ENCODE measurements at regions not wholly inside any gene's neighbourhood (a gene's known extent, or its start where the extent isn't known, plus 50 kb on each side); places are given as distances from the start of the nearest gene placed in this dataset.
"Not testable (repeated sequence)": the region's sequence is repeated elsewhere in the genome, so short reads cannot be mapped to it uniquely, and the experiment has no call there.

GRCh38 chr12:91766454-91766853, 379.2 kb downstream of the BTG1 start:
- Mint-ChIP-seq H3K36me3 (ENCODE audit: low read depth) (no peaks in the 10 kb centered on the region), H3K9me3 (peaks cover 4% of the 10 kb centered on the region), H3K27ac (no peak overlapping the region), H3K27me3 (no peaks in the 10 kb centered on the region), H3K4me3 (no peak overlapping the region), H3K4me1 (no peaks in the 10 kb centered on the region)
- DNase-seq, result no peak
- ChIA-PET CTCF (no interaction called here), POLR2A (no interaction called here)

DNA sequence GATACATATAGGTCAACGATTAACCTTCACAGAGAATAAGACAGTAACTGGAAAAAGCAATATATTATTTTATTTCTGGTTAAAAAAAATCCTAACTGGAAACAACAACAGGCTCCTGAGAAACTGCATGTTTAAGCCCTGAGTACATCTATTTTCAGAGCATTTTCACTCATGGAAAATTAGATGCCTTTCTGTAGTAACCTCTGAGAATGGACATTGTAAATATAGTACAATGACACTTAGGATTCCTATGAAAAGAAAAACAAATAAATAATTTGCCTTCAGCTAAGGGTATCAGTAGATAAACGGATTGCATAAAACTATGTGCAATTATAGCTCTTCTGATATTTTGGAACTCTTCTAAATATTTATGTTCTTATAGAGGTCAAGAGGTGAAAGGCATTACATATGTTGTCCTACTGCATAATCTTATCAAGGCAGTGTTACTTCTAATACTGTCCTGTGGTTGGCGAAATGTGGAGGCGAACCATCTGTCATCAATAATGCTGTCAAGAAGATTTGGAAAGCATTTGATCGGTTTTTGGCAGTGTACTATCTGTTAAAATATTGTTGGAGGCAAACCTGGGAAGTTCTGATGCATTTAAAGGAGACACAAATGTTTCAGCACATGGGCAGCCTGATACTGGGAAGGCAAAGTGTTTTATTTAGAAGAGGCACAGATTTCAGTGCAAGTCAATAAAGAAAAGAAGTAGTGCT, 381.8 kb downstream of the BTG1 start:
- no peak overlapping the region for H3K27ac Mint-ChIP-seq
- no peaks in the 10 kb centered on the region for H3K4me1 Mint-ChIP-seq
- CTCF ChIA-PET, result no interaction called here
- no peaks in the 10 kb centered on the region for H3K27me3 Mint-ChIP-seq
- no peak for DNase-seq
- POLR2A ChIA-PET, result no interaction called here
- no peaks in the 10 kb centered on the region for H3K36me3 Mint-ChIP-seq (ENCODE audit: low read depth)
- H3K9me3 Mint-ChIP-seq, result peaks cover 6% of the 10 kb centered on the region
- H3K4me3 Mint-ChIP-seq, result no peak overlapping the region

DNA sequence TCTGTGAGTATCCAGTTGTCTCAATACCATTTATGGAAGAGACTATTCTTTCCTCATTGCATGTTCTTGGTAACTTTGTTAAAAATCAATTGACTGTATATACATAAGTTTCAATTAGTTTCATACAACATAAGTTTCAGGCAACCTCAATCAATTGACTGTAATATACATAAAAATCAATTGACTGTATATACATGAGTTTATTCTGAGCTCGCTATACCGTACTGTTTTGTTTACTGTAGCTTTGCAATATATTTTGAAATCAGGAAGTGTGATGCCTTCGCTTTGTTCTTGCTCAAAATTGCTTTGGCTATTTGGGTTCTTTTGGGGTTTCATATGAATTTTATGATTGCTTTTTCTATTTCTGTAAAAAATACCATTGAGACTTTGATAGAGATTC, 392.0 kb downstream of the BTG1 start:
- ChIA-PET POLR2A (no interaction called here), CTCF (interaction anchor here (1.1 kb wide), 1 partner anchor 83 kb away, joined by 3 read pairs; no protein-coding TSS in a partner anchor)
- Mint-ChIP-seq H3K27me3 (no peaks in the 10 kb centered on the region), H3K4me3 (no peak overlapping the region), H3K4me1 (peaks cover 8% of the 10 kb centered on the region), H3K9me3 (peaks cover 11% of the 10 kb centered on the region), H3K27ac (no peak overlapping the region), H3K36me3 (ENCODE audit: low read depth) (peaks cover 5% of the 10 kb centered on the region)
- DNase-seq, result no peak

DNA sequence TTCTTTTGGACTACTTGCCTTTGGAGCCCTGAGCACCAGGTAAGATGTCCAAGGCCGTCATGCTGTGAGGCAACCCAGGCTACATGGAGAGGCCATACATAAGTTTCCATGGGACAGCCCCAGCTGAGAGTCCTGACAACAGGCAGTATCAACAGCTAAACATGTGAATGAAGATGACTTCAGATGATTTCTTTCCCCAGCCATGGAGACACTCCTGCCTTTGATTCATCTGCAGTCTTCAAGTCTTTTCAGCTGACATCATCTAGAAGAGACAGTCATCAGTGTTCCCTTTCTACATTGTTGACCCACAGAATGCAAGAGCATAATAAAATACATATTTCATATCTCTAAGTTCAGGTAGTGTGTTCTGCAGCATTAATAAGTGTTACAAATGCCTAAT, 398.7 kb downstream of the BTG1 start:
- CTCF ChIA-PET, result no interaction called here
- no peak overlapping the region for H3K4me3 Mint-ChIP-seq
- H3K9me3 Mint-ChIP-seq, result peaks cover 2% of the 10 kb centered on the region
- no peaks in the 10 kb centered on the region for H3K4me1 Mint-ChIP-seq
- no peaks in the 10 kb centered on the region for H3K27me3 Mint-ChIP-seq
- POLR2A ChIA-PET, result no interaction called here
- no peaks in the 10 kb centered on the region for H3K36me3 Mint-ChIP-seq (ENCODE audit: low read depth)
- no peak for DNase-seq
- no peak overlapping the region for H3K27ac Mint-ChIP-seq

DNA sequence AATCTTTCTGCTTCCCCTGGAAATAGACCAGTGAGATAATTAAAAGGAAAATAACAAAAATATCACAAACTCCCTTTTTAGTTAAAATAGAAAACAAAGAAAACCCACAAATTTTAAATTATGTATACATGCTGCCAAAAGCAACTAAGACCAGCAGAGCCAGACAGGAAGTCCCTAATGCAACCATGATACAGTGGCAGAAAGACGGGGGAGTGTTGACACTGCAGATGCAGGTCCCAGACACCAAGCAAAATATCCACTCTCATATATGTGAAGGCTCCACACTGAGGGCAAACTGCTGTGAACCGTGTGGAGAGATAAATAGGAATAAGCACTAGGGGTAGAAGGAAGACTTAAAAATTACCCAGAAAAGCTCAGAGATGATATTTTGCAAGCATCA, 401.0 kb downstream of the BTG1 start:
- no peak overlapping the region for H3K4me3 Mint-ChIP-seq
- no peaks in the 10 kb centered on the region for H3K4me1 Mint-ChIP-seq
- ChIA-PET CTCF (no interaction called here), POLR2A (no interaction called here)
- DNase-seq, result no peak
- H3K9me3 Mint-ChIP-seq, result peaks cover 2% of the 10 kb centered on the region
- no peak overlapping the region for H3K27ac Mint-ChIP-seq
- H3K36me3 Mint-ChIP-seq (ENCODE audit: low read depth), result peaks cover 4% of the 10 kb centered on the region
- H3K27me3 Mint-ChIP-seq, result no peaks in the 10 kb centered on the region

DNA sequence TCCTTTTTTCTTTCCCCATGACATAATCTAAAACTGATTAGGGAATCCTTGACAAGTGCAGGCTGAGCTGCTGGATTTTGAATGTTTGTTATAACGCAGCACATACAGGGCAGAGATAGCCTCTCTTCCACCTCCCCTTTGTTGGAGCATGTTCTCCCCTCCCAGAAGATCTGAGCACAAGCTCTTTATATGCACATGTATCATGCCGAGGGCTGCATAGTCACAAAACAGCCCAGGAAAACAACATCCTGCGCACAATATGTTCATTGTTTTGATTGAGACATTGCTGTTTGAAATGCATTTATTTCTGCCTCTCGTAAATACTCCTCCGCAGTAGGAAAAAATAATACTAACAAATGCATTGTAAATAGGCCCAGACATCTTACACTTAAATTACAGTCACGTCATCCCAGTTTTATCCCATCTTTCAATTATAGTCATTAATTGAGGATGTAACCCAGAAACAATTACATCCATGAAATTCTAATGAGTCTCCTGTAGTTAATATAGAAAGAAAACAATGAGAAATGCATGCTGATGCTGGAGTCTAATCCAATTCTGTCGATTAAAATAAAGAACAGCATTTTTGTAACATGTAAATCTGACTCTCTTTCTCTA, 401.8 kb downstream of the BTG1 start:
- Mint-ChIP-seq H3K9me3 (peaks cover 2% of the 10 kb centered on the region), H3K27ac (no peak overlapping the region), H3K27me3 (no peaks in the 10 kb centered on the region), H3K4me1 (no peaks in the 10 kb centered on the region), H3K4me3 (no peak overlapping the region), H3K36me3 (ENCODE audit: low read depth) (peaks cover 4% of the 10 kb centered on the region)
- ChIA-PET CTCF (no interaction called here), POLR2A (interaction anchor here (0.6 kb wide), 1 partner anchor 35 kb away, joined by 5 read pairs; no protein-coding TSS in a partner anchor)
- no peak for DNase-seq

GRCh38 chr12:91743280-91743679, 402.4 kb downstream of the BTG1 start:
- POLR2A ChIA-PET, result interaction anchor here (0.6 kb wide), 1 partner anchor 36 kb away, joined by 5 read pairs; no protein-coding TSS in a partner anchor
- DNase-seq, result no peak
- no peaks in the 10 kb centered on the region for H3K4me1 Mint-ChIP-seq
- no peak overlapping the region for H3K27ac Mint-ChIP-seq
- H3K4me3 Mint-ChIP-seq, result no peak overlapping the region
- H3K27me3 Mint-ChIP-seq, result no peaks in the 10 kb centered on the region
- CTCF ChIA-PET, result interaction anchor here (0.5 kb wide), 1 partner anchor 762 kb away, joined by 4 read pairs; no protein-coding TSS in a partner anchor
- H3K9me3 Mint-ChIP-seq, result peaks cover 2% of the 10 kb centered on the region
- peaks cover 4% of the 10 kb centered on the region for H3K36me3 Mint-ChIP-seq (ENCODE audit: low read depth)

GRCh38 chr12:91741932-91742331, 403.7 kb downstream of the BTG1 start:
- Mint-ChIP-seq H3K4me3 (no peak overlapping the region), H3K4me1 (no peaks in the 10 kb centered on the region), H3K27me3 (no peaks in the 10 kb centered on the region), H3K27ac (no peak overlapping the region), H3K9me3 (peaks cover 2% of the 10 kb centered on the region), H3K36me3 (ENCODE audit: low read depth) (peaks cover 4% of the 10 kb centered on the region)
- ChIA-PET POLR2A (no interaction called here), CTCF (no interaction called here)
- no peak for DNase-seq

DNA sequence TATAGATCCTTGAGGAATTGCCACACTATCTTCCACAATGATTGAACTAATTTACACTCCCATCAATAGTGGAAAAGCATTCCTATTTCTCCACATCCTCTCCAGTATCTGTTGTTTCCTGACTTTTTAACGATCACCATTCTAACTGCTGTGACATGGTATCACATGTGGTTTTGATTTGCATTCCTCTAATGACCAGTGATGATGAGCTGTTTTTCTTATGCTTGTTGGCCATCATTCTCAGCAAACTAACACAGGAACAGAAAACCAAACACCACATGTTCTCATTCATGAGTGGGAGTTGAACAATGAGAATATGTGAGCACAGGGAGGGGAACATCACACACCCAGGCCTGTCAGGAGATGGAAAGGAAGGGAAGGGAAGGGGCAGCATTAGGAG, 411.8 kb downstream of the BTG1 start:
- CTCF ChIA-PET; H3K27ac Mint-ChIP-seq; H3K27me3 Mint-ChIP-seq; H3K4me3 Mint-ChIP-seq; POLR2A ChIA-PET; H3K36me3 Mint-ChIP-seq (ENCODE audit: low read depth); DNase-seq; H3K4me1 Mint-ChIP-seq: not testable (repeated sequence)
- H3K9me3 Mint-ChIP-seq, result peaks cover 12% of the 10 kb centered on the region

DNA sequence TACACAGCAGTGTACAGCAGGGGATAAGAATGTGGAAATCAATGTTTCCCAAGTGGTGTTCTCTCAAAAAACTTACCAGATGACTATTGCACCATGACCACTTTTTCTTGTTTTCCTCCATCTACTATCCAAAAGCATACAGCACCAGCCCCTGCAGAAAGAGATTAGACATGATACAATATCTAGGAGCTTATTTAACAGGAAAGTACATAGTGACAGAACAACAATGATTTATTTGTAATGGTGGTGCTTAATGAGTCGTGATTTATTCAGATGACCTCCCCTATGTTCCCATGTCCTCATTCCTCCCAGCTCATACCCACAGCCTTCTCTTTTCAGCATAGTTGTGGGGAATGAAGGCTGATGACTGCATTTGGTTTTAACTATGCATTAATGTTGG, 413.6 kb downstream of the BTG1 start:
- Mint-ChIP-seq H3K4me1 (no peaks in the 10 kb centered on the region), H3K36me3 (ENCODE audit: low read depth) (no peaks in the 10 kb centered on the region), H3K27me3 (no peaks in the 10 kb centered on the region), H3K27ac (no peak overlapping the region), H3K4me3 (no peak overlapping the region), H3K9me3 (peaks cover 12% of the 10 kb centered on the region)
- ChIA-PET CTCF (no interaction called here), POLR2A (interaction anchor here (0.6 kb wide), 1 partner anchor 667 kb away, joined by 3 read pairs; no protein-coding TSS in a partner anchor)
- DNase-seq, result no peak

GRCh38 chr12:91729543-91729942, 416.1 kb downstream of the BTG1 start:
- Mint-ChIP-seq H3K27ac (no peak overlapping the region), H3K9me3 (peaks cover 8% of the 10 kb centered on the region), H3K36me3 (ENCODE audit: low read depth) (no peaks in the 10 kb centered on the region), H3K27me3 (no peaks in the 10 kb centered on the region), H3K4me1 (no peaks in the 10 kb centered on the region), H3K4me3 (no peak overlapping the region)
- ChIA-PET POLR2A (no interaction called here), CTCF (no interaction called here)
- DNase-seq, result no peak

- H3K27ac Mint-ChIP-seq, result no peak overlapping the region
- DNase-seq, result no peak
- H3K36me3 Mint-ChIP-seq (ENCODE audit: low read depth), result no peaks in the 10 kb centered on the region
- no peak overlapping the region for H3K4me3 Mint-ChIP-seq
- POLR2A ChIA-PET, result no interaction called here
- no peaks in the 10 kb centered on the region for H3K27me3 Mint-ChIP-seq
- H3K9me3 Mint-ChIP-seq, result no peaks in the 10 kb centered on the region
- no peaks in the 10 kb centered on the region for H3K4me1 Mint-ChIP-seq
- CTCF ChIA-PET, result no interaction called here
Observed at GRCh38 chr12:91723191-91723590, 422.5 kb downstream of the BTG1 start.

- Mint-ChIP-seq H3K4me3 (no peak overlapping the region), H3K36me3 (ENCODE audit: low read depth) (no peaks in the 10 kb centered on the region), H3K4me1 (no peaks in the 10 kb centered on the region), H3K27ac (no peak overlapping the region), H3K27me3 (no peaks in the 10 kb centered on the region), H3K9me3 (no peaks in the 10 kb centered on the region)
- ChIA-PET CTCF (no interaction called here), POLR2A (no interaction called here)
- no peak for DNase-seq
Observed at GRCh38 chr12:91722072-91722471, 423.6 kb downstream of the BTG1 start.

DNA sequence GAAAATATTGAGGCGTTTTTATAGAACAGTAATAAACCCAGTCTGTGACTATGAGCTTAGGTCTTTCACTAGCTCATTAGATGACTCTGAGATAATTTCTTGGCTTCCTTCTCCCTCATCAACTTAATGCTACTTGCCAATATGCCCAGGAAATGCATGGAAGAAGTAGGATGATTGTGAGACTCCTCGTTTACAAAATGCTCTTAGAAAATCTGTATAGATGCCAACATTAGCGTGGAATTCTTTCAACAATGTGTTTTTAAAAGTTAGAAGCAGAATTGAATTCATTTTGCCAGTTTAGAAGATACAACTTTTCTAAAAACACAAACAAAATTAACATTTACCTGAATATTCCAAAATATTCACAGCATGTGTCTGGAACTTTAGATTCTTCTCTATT, 424.6 kb downstream of the BTG1 start:
- no peaks in the 10 kb centered on the region for H3K4me1 Mint-ChIP-seq
- ChIA-PET CTCF (no interaction called here), POLR2A (no interaction called here)
- H3K27ac Mint-ChIP-seq, result no peak overlapping the region
- no peaks in the 10 kb centered on the region for H3K27me3 Mint-ChIP-seq
- no peak overlapping the region for H3K4me3 Mint-ChIP-seq
- H3K9me3 Mint-ChIP-seq, result no peaks in the 10 kb centered on the region
- no peaks in the 10 kb centered on the region for H3K36me3 Mint-ChIP-seq (ENCODE audit: low read depth)
- DNase-seq, result no peak

Data from activated CD4-positive, alpha-beta T cell treated with anti-CD3 and anti-CD28 coated beads, Interleukin-2, amount 10 ng/mL, durations not matched to agents 7 days and 5 days (primary cell).